ENCODE measurements at regions not wholly inside any gene's neighbourhood (a gene's known extent, or its start where the extent isn't known, plus 50 kb on each side); places are given as distances from the start of the nearest gene placed in this dataset.

- no peak for DNase-seq
Observed at GRCh38 chr4:43244688-43245382, 352.3 kb downstream of the GRXCR1 start.

GRCh38 chr4:43251841-43252240 is 359.3 kb downstream of the GRXCR1 start:
- DNase-seq = no peak

GRCh38 chr4:43253541-43253940 is 361.0 kb downstream of the GRXCR1 start:
- no peak for DNase-seq

GRCh38 chr4:43264730-43265129 is 372.2 kb downstream of the GRXCR1 start:
- no peak for DNase-seq

- DNase-seq = no peak
Observed at GRCh38 chr4:43271946-43272345, 379.4 kb downstream of the GRXCR1 start.

- no peak for DNase-seq
Observed at GRCh38 chr4:43274376-43274775, 381.9 kb downstream of the GRXCR1 start.

- DNase-seq = no peak
Observed at GRCh38 chr4:43275779-43276178, 383.3 kb downstream of the GRXCR1 start.

GRCh38 chr4:43276321-43276720 is 383.8 kb downstream of the GRXCR1 start:
- no peak for DNase-seq

- no peak for DNase-seq
Observed at GRCh38 chr4:43277003-43277402, 384.5 kb downstream of the GRXCR1 start.

- no peak for DNase-seq
Observed at GRCh38 chr4:43282534-43282933, 390.0 kb downstream of the GRXCR1 start.

GRCh38 chr4:43286137-43286536 is 393.6 kb downstream of the GRXCR1 start:
- DNase-seq = no peak

GRCh38 chr4:43296946-43297528 is 404.5 kb downstream of the GRXCR1 start:
- no peak for DNase-seq

- DNase-seq = no peak
Observed at GRCh38 chr4:43316813-43317212, 424.3 kb downstream of the GRXCR1 start.

- DNase-seq = no peak
Observed at GRCh38 chr4:43325220-43325967, 432.9 kb downstream of the GRXCR1 start.

GRCh38 chr4:43330288-43330687 is 437.8 kb downstream of the GRXCR1 start:
- DNase-seq = no peak

- DNase-seq = no peak
Observed at GRCh38 chr4:43331226-43332051, 438.9 kb downstream of the GRXCR1 start.

GRCh38 chr4:43332052-43332425 is 439.5 kb downstream of the GRXCR1 start:
- DNase-seq = no peak

GRCh38 chr4:43337707-43338106 is 445.2 kb downstream of the GRXCR1 start:
- DNase-seq = no peak

- no peak for DNase-seq
Observed at GRCh38 chr4:43339435-43339834, 446.9 kb downstream of the GRXCR1 start.

- no peak for DNase-seq
Observed at GRCh38 chr4:43341741-43342140, 449.2 kb downstream of the GRXCR1 start.

- no peak for DNase-seq
Observed at GRCh38 chr4:43343298-43343697, 450.8 kb downstream of the GRXCR1 start.

GRCh38 chr4:43345323-43345925 is 452.9 kb downstream of the GRXCR1 start:
- no peak for DNase-seq

GRCh38 chr4:43348591-43348990 is 456.1 kb downstream of the GRXCR1 start:
- DNase-seq = no peak

Data from islet precursor cell (in vitro differentiated cells).